HEK293 (cell line): ENCODE measurements at regions not wholly inside any gene's neighbourhood (a gene's known extent, or its start where the extent isn't known, plus 50 kb on each side); places are given as distances from the start of the nearest gene placed in this dataset.

Experiments
- FEZF1 ChIP-seq: fragments of 450-650 bp; formaldehyde crosslinking; IDR thresholded peaks from 2 replicates; pipeline ENCODE4 v1.5.1; 2016; ENCODE audit warnings: missing biosample characterization, missing genetic modification characterization
- PATZ1 ChIP-seq: fragments of 450-650 bp; formaldehyde crosslinking; IDR thresholded peaks from 2 replicates; pipeline ENCODE4 v1.5.1; 2016; ENCODE audit warnings: missing biosample characterization, missing genetic modification characterization
- PRDM4 ChIP-seq: fragments of 450-650 bp; formaldehyde crosslinking; IDR thresholded peaks from 2 replicates; pipeline ENCODE4 v1.5.1; 2017; ENCODE audit warnings: missing biosample characterization, missing genetic modification characterization
- ZBTB21 ChIP-seq: fragments of 450-650 bp; formaldehyde crosslinking; IDR thresholded peaks from 2 replicates; pipeline ENCODE4 v1.5.1; 2017; ENCODE audit warnings: missing biosample characterization, missing genetic modification characterization
- ZBTB26 ChIP-seq: fragments of 450-650 bp; formaldehyde crosslinking; optimal IDR thresholded peaks from 2 replicates; pipeline ENCODE3; 2016; ENCODE audit warnings: missing biosample characterization, mild to moderate bottlenecking, missing genetic modification characterization
- ZNF114 ChIP-seq: fragments of 450-650 bp; formaldehyde crosslinking; IDR thresholded peaks from 2 replicates; pipeline ENCODE4 v1.5.0; 2017; ENCODE audit warnings: missing biosample characterization, missing genetic modification characterization
- ZNF138 ChIP-seq: fragments of 450-650 bp; formaldehyde crosslinking; IDR thresholded peaks from 2 replicates; pipeline ENCODE4 v1.5.1; 2016; ENCODE audit warnings: missing biosample characterization, missing genetic modification characterization, borderline replicate concordance
- ZNF175 ChIP-seq: fragments of 450-650 bp; formaldehyde crosslinking; IDR thresholded peaks from 2 replicates; pipeline ENCODE4 v1.5.1; 2016; ENCODE audit warnings: missing biosample characterization, missing genetic modification characterization
- ZNF23 ChIP-seq: fragments of 450-650 bp; formaldehyde crosslinking; IDR thresholded peaks from 2 replicates; pipeline ENCODE4 v1.5.1; 2016; ENCODE audit warnings: missing biosample characterization, missing genetic modification characterization, borderline replicate concordance
- ZNF433 ChIP-seq: fragments of 450-650 bp; formaldehyde crosslinking; IDR thresholded peaks from 2 replicates; pipeline ENCODE4 v1.5.1; 2016; ENCODE audit warnings: missing biosample characterization, missing genetic modification characterization, low read depth
- ZNF777 ChIP-seq: fragments of 450-650 bp; formaldehyde crosslinking; IDR thresholded peaks from 2 replicates; pipeline ENCODE4 v1.5.1; 2017; ENCODE audit warnings: missing biosample characterization, missing genetic modification characterization, borderline replicate concordance
- TF ChIP-seq, protein P1 (sequence below): fragments of 450-650 bp; formaldehyde crosslinking; IDR thresholded peaks from 2 replicates; pipeline ENCODE4 v1.5.1; 2016; ENCODE audit warnings: missing biosample characterization, missing genetic modification characterization
- TF ChIP-seq, protein P2 (sequence below): fragments of 450-650 bp; formaldehyde crosslinking; conservative IDR thresholded peaks from 2 replicates; pipeline ENCODE4 v1.5.1; 2016; ENCODE audit warnings: low read depth, missing biosample characterization, missing genetic modification characterization
- TF ChIP-seq, protein P3 (sequence below): fragments of 450-650 bp; formaldehyde crosslinking; IDR thresholded peaks from 2 replicates; pipeline ENCODE4 v1.5.1; 2016; ENCODE audit warnings: missing biosample characterization, missing genetic modification characterization

DNA sequence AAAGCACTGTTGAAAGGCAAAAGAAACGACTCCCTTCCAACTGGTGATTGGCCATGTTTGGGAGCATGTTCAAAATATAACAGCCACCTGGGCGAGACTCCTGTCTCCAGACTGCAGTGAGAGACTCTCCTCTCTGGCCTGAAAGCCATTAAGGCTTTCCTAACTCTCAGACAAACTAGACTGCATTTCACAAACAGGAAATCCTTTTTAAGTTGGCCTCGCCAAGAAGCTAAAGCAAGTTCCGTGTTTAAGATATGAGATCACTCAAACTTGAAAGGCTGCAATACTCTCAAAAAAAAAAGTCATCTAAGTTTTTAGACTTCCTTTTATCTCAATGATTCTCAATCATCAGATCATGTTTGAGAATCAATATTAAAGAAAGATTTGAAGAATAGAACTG lies 117.0 kb downstream of the TFAP2A start:
- TF ChIP-seq, protein P1, sequence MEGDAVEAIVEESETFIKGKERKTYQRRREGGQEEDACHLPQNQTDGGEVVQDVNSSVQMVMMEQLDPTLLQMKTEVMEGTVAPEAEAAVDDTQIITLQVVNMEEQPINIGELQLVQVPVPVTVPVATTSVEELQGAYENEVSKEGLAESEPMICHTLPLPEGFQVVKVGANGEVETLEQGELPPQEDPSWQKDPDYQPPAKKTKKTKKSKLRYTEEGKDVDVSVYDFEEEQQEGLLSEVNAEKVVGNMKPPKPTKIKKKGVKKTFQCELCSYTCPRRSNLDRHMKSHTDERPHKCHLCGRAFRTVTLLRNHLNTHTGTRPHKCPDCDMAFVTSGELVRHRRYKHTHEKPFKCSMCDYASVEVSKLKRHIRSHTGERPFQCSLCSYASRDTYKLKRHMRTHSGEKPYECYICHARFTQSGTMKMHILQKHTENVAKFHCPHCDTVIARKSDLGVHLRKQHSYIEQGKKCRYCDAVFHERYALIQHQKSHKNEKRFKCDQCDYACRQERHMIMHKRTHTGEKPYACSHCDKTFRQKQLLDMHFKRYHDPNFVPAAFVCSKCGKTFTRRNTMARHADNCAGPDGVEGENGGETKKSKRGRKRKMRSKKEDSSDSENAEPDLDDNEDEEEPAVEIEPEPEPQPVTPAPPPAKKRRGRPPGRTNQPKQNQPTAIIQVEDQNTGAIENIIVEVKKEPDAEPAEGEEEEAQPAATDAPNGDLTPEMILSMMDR (tag by site-specific recombination): no peak
- no peak for TF ChIP-seq ZNF175 (tag by site-specific recombination)
- no peak for TF ChIP-seq PATZ1 (tag by site-specific recombination)
- no peak for TF ChIP-seq ZNF777 (tag by site-specific recombination)
- TF ChIP-seq ZBTB21: no peak
- TF ChIP-seq FEZF1 (tag by site-specific recombination): no peak
- TF ChIP-seq ZBTB26 (tag by site-specific recombination): no peak
- TF ChIP-seq ZNF23 (tag by site-specific recombination): no peak
- TF ChIP-seq PRDM4 (tag by site-specific recombination): no peak
- no peak for TF ChIP-seq ZNF114 (tag by site-specific recombination)
- TF ChIP-seq, protein P2, sequence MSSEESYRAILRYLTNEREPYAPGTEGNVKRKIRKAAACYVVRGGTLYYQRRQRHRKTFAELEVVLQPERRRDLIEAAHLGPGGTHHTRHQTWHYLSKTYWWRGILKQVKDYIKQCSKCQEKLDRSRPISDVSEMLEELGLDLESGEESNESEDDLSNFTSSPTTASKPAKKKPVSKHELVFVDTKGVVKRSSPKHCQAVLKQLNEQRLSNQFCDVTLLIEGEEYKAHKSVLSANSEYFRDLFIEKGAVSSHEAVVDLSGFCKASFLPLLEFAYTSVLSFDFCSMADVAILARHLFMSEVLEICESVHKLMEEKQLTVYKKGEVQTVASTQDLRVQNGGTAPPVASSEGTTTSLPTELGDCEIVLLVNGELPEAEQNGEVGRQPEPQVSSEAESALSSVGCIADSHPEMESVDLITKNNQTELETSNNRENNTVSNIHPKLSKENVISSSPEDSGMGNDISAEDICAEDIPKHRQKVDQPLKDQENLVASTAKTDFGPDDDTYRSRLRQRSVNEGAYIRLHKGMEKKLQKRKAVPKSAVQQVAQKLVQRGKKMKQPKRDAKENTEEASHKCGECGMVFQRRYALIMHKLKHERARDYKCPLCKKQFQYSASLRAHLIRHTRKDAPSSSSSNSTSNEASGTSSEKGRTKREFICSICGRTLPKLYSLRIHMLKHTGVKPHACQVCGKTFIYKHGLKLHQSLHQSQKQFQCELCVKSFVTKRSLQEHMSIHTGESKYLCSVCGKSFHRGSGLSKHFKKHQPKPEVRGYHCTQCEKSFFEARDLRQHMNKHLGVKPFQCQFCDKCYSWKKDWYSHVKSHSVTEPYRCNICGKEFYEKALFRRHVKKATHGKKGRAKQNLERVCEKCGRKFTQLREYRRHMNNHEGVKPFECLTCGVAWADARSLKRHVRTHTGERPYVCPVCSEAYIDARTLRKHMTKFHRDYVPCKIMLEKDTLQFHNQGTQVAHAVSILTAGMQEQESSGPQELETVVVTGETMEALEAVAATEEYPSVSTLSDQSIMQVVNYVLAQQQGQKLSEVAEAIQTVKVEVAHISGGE: no peak
- no peak for TF ChIP-seq ZNF138 (tag by site-specific recombination)
- no peak for TF ChIP-seq ZNF433 (tag by site-specific recombination)
- TF ChIP-seq, protein P3, sequence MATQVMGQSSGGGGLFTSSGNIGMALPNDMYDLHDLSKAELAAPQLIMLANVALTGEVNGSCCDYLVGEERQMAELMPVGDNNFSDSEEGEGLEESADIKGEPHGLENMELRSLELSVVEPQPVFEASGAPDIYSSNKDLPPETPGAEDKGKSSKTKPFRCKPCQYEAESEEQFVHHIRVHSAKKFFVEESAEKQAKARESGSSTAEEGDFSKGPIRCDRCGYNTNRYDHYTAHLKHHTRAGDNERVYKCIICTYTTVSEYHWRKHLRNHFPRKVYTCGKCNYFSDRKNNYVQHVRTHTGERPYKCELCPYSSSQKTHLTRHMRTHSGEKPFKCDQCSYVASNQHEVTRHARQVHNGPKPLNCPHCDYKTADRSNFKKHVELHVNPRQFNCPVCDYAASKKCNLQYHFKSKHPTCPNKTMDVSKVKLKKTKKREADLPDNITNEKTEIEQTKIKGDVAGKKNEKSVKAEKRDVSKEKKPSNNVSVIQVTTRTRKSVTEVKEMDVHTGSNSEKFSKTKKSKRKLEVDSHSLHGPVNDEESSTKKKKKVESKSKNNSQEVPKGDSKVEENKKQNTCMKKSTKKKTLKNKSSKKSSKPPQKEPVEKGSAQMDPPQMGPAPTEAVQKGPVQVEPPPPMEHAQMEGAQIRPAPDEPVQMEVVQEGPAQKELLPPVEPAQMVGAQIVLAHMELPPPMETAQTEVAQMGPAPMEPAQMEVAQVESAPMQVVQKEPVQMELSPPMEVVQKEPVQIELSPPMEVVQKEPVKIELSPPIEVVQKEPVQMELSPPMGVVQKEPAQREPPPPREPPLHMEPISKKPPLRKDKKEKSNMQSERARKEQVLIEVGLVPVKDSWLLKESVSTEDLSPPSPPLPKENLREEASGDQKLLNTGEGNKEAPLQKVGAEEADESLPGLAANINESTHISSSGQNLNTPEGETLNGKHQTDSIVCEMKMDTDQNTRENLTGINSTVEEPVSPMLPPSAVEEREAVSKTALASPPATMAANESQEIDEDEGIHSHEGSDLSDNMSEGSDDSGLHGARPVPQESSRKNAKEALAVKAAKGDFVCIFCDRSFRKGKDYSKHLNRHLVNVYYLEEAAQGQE: no peak
